ENCODE measurements at regions not wholly inside any gene's neighbourhood (a gene's known extent, or its start where the extent isn't known, plus 50 kb on each side); places are given as distances from the start of the nearest gene placed in this dataset.

DNA sequence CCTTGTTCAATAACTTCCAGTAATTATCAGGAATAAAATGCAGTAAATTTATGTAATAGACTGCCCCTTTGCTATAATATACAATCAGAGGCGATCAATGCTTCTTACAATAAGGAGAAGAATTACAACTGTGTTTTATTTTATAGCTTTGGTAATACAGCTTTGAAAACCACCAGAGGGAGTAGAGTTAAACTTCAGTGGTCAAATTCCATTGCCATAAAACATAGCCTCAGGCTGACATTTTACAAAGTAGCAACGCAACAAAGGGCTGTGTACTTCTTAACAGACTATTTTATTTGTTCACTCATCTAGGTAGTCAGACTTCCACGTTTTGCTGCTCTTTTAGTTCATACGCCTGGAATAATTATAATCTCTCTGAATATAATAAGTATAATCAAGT, 58.5 kb downstream of the TEX13C start:
- no peak overlapping the region for H3K4me3 ChIP-seq (replicated peaks in 1 of 2; ENCODE audit: low read depth in 2 of 2, low read length in 2 of 2)
- TF ChIP-seq, protein P1, sequence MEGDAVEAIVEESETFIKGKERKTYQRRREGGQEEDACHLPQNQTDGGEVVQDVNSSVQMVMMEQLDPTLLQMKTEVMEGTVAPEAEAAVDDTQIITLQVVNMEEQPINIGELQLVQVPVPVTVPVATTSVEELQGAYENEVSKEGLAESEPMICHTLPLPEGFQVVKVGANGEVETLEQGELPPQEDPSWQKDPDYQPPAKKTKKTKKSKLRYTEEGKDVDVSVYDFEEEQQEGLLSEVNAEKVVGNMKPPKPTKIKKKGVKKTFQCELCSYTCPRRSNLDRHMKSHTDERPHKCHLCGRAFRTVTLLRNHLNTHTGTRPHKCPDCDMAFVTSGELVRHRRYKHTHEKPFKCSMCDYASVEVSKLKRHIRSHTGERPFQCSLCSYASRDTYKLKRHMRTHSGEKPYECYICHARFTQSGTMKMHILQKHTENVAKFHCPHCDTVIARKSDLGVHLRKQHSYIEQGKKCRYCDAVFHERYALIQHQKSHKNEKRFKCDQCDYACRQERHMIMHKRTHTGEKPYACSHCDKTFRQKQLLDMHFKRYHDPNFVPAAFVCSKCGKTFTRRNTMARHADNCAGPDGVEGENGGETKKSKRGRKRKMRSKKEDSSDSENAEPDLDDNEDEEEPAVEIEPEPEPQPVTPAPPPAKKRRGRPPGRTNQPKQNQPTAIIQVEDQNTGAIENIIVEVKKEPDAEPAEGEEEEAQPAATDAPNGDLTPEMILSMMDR (IDR thresholded peaks at IDR 0.05; ENCODE audit: low read depth, low read length) = no peak
- no peak for DNase-seq (ENCODE audit: low read depth in 2 of 2)

DNA sequence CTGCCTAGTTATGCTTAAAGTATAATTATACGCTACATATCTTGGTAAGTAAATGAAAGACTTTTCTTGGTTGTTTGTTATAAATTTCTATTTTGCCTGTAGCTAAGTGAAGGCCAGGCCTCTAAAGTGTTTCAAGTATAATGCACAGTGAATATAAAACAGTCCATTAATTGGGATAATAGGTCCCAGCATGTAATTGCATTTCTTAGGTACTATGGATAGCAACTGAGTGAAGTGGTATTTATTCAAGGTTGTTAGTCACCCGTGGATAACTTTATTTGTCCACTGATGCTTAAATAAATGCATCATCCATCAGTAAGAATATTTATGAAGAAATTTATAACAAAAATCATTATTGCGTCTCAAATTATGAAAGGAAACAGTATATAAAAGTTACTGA, 59.1 kb downstream of the TEX13C start:
- TF ChIP-seq, protein P1 (IDR thresholded peaks at IDR 0.05; ENCODE audit: low read depth, low read length) = no peak
- no peak for DNase-seq (ENCODE audit: low read depth in 2 of 2)
- H3K4me3 ChIP-seq (replicated peaks in 1 of 2; ENCODE audit: low read depth in 2 of 2, low read length in 2 of 2) = no peak overlapping the region

DNA sequence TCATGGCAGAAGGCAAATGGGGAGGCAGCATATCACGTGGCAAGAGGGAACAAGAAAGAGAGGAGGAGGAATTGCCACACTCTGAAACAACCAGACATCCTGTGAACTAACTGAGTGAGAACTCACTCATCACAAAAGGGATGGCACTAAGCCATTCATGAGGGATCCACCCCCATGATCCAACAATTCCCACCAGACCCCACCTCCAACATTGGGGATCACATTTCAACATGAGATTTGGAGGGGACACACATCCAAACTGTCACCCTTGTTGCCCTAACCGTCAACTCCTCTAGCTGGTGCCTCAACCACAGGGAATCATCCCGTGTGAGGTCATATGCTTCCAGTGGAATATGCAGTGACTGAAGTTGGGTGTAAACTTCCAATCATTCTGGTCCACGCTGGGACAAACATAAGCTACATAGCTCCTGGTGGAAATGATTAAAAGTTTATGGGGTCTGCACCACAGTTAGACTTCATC, 62.5 kb downstream of the TEX13C start:
- TF ChIP-seq, protein P1 (IDR thresholded peaks at IDR 0.05; ENCODE audit: low read depth, low read length) = no peak
- H3K4me3 ChIP-seq (replicated peaks in 1 of 2; ENCODE audit: low read depth in 2 of 2, low read length in 2 of 2) = no peak overlapping the region

DNA sequence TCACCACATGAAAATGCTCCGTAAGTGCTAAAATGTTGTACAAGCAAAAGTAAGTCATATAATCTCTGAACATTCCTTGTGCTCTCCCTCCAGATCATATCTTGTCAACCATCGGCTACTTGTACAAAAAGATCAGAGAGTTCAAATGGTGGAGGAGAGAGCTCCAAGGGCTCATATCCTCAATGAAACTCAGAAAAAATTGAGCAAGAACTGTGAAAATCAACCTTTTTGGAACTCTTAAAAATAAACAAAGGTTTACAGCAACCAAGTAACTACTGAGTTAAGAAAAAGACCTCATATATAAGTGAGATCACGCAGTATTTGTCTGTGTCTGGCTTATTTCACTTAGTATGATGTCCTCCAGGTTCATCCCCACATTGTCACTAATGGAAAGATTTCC, 63.2 kb downstream of the TEX13C start:
- TF ChIP-seq, protein P1 (IDR thresholded peaks at IDR 0.05; ENCODE audit: low read depth, low read length) = no peak
- H3K4me3 ChIP-seq (replicated peaks in 1 of 2; ENCODE audit: low read depth in 2 of 2, low read length in 2 of 2) = no peak overlapping the region
- no peak for DNase-seq (ENCODE audit: low read depth in 2 of 2)

More for the DNA sequence above, 62.5 kb downstream of the TEX13C start:
- no peak for DNase-seq (ENCODE audit: low read depth in 2 of 2)

DNA sequence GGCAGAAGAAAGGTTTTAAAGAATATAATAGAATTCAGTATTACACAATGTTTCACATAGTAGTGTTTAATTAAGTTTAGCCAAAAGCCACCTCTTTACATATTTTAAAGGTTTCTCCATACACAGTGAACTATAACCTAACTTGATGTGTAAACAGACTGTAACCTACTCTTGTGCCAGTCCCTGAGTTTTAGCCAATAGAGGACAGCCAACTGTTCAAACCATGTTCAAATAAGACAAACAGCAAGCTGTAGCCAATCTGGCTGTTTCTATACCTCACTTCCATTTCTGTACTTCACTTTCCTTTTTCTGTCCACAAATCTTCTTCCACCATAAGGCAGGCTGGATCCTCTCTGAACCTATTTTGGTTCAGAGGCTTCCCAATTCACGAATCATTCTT, 65.2 kb downstream of the TEX13C start:
- no peak for DNase-seq (ENCODE audit: low read depth in 2 of 2)
- H3K4me3 ChIP-seq (replicated peaks in 1 of 2; ENCODE audit: low read depth in 2 of 2, low read length in 2 of 2) = no peak overlapping the region

DNA sequence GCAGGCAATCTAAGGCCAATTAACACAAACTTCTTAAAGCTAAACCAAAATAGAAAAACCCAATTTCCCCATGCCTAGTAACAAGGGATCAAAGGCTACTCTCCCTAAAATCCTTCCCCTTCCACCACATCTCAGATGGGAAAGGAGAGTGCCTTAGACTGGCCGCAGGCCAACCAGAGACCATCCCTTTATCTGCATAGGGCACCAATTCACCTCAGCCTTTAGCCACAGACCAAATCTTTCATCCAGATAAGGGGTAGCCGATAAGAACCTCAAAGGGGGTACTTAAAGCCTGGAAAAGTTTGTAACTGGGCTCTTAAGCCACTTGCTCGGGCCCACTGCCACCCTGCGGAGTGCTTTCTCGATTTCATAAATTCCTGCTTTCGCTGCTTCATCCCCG, 68.3 kb downstream of the TEX13C start:
- TF ChIP-seq, protein P1 (IDR thresholded peaks at IDR 0.05; ENCODE audit: low read depth, low read length) = no peak
- H3K4me3 ChIP-seq (replicated peaks in 1 of 2; ENCODE audit: low read depth in 2 of 2, low read length in 2 of 2) = no peak overlapping the region
- DNase-seq (ENCODE audit: low read depth in 2 of 2) = no peak

More for the DNA sequence above, 65.2 kb downstream of the TEX13C start:
- TF ChIP-seq, protein P1 (IDR thresholded peaks at IDR 0.05; ENCODE audit: low read depth, low read length) = no peak

DNA sequence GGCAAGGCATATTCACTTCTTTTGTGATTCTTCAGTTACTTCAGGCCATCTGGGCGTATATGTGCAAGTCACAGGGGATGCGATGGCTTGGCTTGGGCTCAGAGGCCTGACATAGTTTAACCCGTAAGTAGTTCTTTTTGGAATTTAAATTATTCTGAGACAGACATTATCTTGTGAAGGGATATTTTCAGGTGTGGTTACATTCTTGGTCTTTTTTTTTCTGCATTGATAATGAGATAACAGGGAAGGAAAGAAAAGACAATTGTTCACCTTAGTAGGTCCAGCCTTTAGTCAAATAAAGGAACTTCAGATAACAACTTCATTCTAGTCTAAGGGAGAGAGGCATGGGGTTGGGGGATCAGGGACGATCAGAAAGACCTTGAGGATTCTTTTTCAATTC, 74.8 kb downstream of the TEX13C start:
- no peak overlapping the region for H3K4me3 ChIP-seq (replicated peaks in 1 of 2; ENCODE audit: low read depth in 2 of 2, low read length in 2 of 2)
- TF ChIP-seq, protein P1 (IDR thresholded peaks at IDR 0.05; ENCODE audit: low read depth, low read length) = no peak
- no peak for DNase-seq (ENCODE audit: low read depth in 2 of 2)

Data from cardiac fibroblast (primary cell).